Panc1 (cell line): ENCODE measurements at regions not wholly inside any gene's neighbourhood (a gene's known extent, or its start where the extent isn't known, plus 50 kb on each side); places are given as distances from the start of the nearest gene placed in this dataset.

Experiments used
- ATAC-seq: fragments of 200-7000 bp; cut with Tn5 transposase; 2 replicates; pipeline ENCODE4 v1.9.1; 2020; ENCODE audit warnings: mild to moderate bottlenecking, moderate library complexity
- BruUV-seq: library from RNA; stranded (reverse); fragments of 400-500 nt; replicated peaks from 2 replicates; lab custom pipeline; 2021; lab: Mats Ljungman, UMichigan
- CTCF ChIA-PET: fragments of 300-600 bp; sonication (Branson Sonifier 250); formaldehyde crosslinking; loops from one replicate; lab custom pipeline; 2022; ENCODE audit warnings: antibody characterized with exemption; lab: Charles Lee
- POLR2A ChIA-PET: fragments of 300-600 bp; sonication (Branson Sonifier 250); formaldehyde crosslinking; loops from one replicate; lab custom pipeline; 2022; ENCODE audit warnings: antibody characterized with exemption; lab: Charles Lee
- DNase-seq: peaks from one replicate; pipeline ENCODE4 v3.0.0-alpha.2; 2010; ENCODE audit warnings: low read depth, low spot score
- H3K27ac ChIP-seq: 2 replicates; pipeline ENCODE4 v1.5.1; 2011; ENCODE audit warnings: mild to moderate bottlenecking, low read length, inconsistent platforms
- H3K27me3 ChIP-seq: fragments of 200-500 bp; sonication (Bioruptor generic); 2 replicates; pipeline ENCODE4 v1.6.0; 2014; ENCODE audit warnings: low read length, inconsistent platforms; ENCODE audit not compliant: control insufficient read depth, insufficient read depth
- H3K36me3 ChIP-seq: fragments of 200-500 bp; sonication (Bioruptor generic); 2 replicates; pipeline ENCODE4 v1.5.1; 2014; ENCODE audit warnings: inconsistent platforms, mild to moderate bottlenecking, low read length, moderate library complexity; ENCODE audit not compliant: control insufficient read depth, insufficient read depth
- H3K4me1 ChIP-seq: 2 replicates; pipeline ENCODE4 v1.5.1; 2011; ENCODE audit warnings: inconsistent platforms, mild to moderate bottlenecking, low read length, moderate library complexity; ENCODE audit not compliant: control insufficient read depth, insufficient read depth
- H3K4me3 ChIP-seq, 2 experiments: 2 replicates each; pipeline ENCODE4 v1.5.1; 2011 to 2012; ENCODE audit warnings: low read depth in 2 of 2, low read length in 2 of 2, mild to moderate bottlenecking in 2 of 2, inconsistent platforms in 1 of 2, moderate library complexity in 1 of 2
- H3K9me3 ChIP-seq: fragments of 200-500 bp; sonication (Bioruptor generic); 2 replicates; pipeline ENCODE4 v1.5.1; 2014; ENCODE audit warnings: low read depth, mild to moderate bottlenecking, inconsistent platforms, low read length, moderate library complexity; ENCODE audit not compliant: control insufficient read depth, insufficient read depth
- CTCF ChIP-seq: fragments of 450-650 bp; IDR thresholded peaks from 2 replicates; pipeline ENCODE4 v1.5.1; 2017; ENCODE audit warnings: mild to moderate bottlenecking
- POLR2AphosphoS5 ChIP-seq: IDR thresholded peaks from 2 replicates; pipeline ENCODE4 v1.6.1; 2012; ENCODE audit warnings: mild to moderate bottlenecking, low read depth, low read length, moderate library complexity
- REST ChIP-seq, 2 experiments: IDR thresholded peaks; 2 replicates each; pipeline ENCODE4 v1.6.1; 2011 to 2012; ENCODE audit warnings: low read depth in 2 of 2, control low read depth in 1 of 2, low read length in 1 of 2, mild to moderate bottlenecking in 1 of 2, moderate library complexity in 1 of 2; ENCODE audit not compliant: insufficient read depth in 1 of 2
- SIN3A ChIP-seq: IDR thresholded peaks from 2 replicates; pipeline ENCODE4 v1.6.1; 2012; ENCODE audit warnings: low read depth, mild to moderate bottlenecking, low read length, moderate library complexity, borderline replicate concordance; ENCODE audit not compliant: insufficient read depth
- TCF7L2 ChIP-seq: IDR thresholded peaks from 2 replicates; pipeline ENCODE4 v1.6.1; 2011; ENCODE audit warnings: mild to moderate bottlenecking, low read depth, low read length, inconsistent platforms
- in situ Hi-C: cut with HindIII; loops from 2 replicates; pipeline ENCODE4 v1.10.0; 2016; ENCODE audit warnings: low sequenced_read_pairs, low pct_unique_long_range_greater_than_20kb
- intact Hi-C: fragments of 100-400 bp; cut with micrococcal nuclease; formaldehyde crosslinking; loops from one replicate; pipeline ENCODE4 v1.10.0; 2022; ENCODE audit not compliant: unreplicated experiment

- intact Hi-C loops, result no loop called here
- no peak for ATAC-seq
- in situ Hi-C loops, result no loop called here
- CTCF ChIA-PET, result no interaction called here
- no TSS peak for BruUV-seq
- no peak overlapping the region for H3K27ac ChIP-seq
- POLR2A ChIA-PET, result no interaction called here
- TF ChIP-seq SIN3A (no peak), REST (IDR thresholded peaks at IDR 0.05; ENCODE audit: insufficient read depth in 1 of 2, low read depth in 2 of 2, low read length in 1 of 2) (no peak), POLR2AphosphoS5 (no peak), CTCF (no peak), TCF7L2 (no peak)
- no peak for DNase-seq
- H3K36me3 ChIP-seq, result no peaks in the 10 kb centered on the region
- H3K4me3 ChIP-seq, result no peak overlapping the region
- H3K27me3 ChIP-seq, result no peaks in the 10 kb centered on the region
- H3K9me3 ChIP-seq, result no peaks in the 10 kb centered on the region
- H3K4me1 ChIP-seq, result no peaks in the 10 kb centered on the region
Observed at GRCh38 chr5:165163861-165164260, 1658.4 kb downstream of the MAT2B start.

GRCh38 chr5:165173651-165174050 is 1668.2 kb downstream of the MAT2B start:
- ATAC-seq (no peak), DNase-seq (no peak)
- no peak overlapping the region for H3K27ac ChIP-seq
- intact Hi-C loops (no loop called here), in situ Hi-C loops (no loop called here)
- H3K9me3 ChIP-seq, result no peaks in the 10 kb centered on the region
- no peaks in the 10 kb centered on the region for H3K27me3 ChIP-seq
- no peak for TF ChIP-seq CTCF
- TF ChIP-seq POLR2AphosphoS5, result no peak
- no peak for TF ChIP-seq REST (IDR thresholded peaks at IDR 0.05; ENCODE audit: insufficient read depth in 1 of 2, low read depth in 2 of 2, low read length in 1 of 2)
- H3K4me3 ChIP-seq, result no peak overlapping the region
- ChIA-PET POLR2A (no interaction called here), CTCF (no interaction called here)
- H3K4me1 ChIP-seq, result no peaks in the 10 kb centered on the region
- no TSS peak for BruUV-seq
- no peaks in the 10 kb centered on the region for H3K36me3 ChIP-seq
